ENCODE measurements at regions not wholly inside any gene's neighbourhood (a gene's known extent, or its start where the extent isn't known, plus 50 kb on each side); places are given as distances from the start of the nearest gene placed in this dataset.

- TF ChIP-seq BACH2 (CRISPR knock-in tag; IDR thresholded peaks at IDR 0.05; ENCODE audit: borderline replicate concordance) (no peak), ZNF8 (CRISPR knock-in tag; IDR thresholded peaks at IDR 0.05) (no peak), ZC3H10 (CRISPR knock-in tag; IDR thresholded peaks at IDR 0.05) (no peak), CSDC2 (CRISPR knock-in tag; IDR thresholded peaks at IDR 0.05) (no peak), RARB (CRISPR knock-in tag; IDR thresholded peaks at IDR 0.05) (no peak), GLIS3 (CRISPR knock-in tag; IDR thresholded peaks at IDR 0.05) (no peak), PATZ1 (CRISPR knock-in tag; IDR thresholded peaks at IDR 0.05; ENCODE audit: borderline replicate concordance) (no peak), OSR1 (CRISPR knock-in tag; IDR thresholded peaks at IDR 0.05) (no peak), TOX (CRISPR knock-in tag; IDR thresholded peaks at IDR 0.05; ENCODE audit: borderline replicate concordance) (no peak), CSRNP3 (CRISPR knock-in tag; IDR thresholded peaks at IDR 0.05) (no peak), CREB5 (CRISPR knock-in tag; IDR thresholded peaks at IDR 0.05; ENCODE audit: low read depth) (no peak), TSHZ2 (CRISPR knock-in tag; IDR thresholded peaks at IDR 0.05) (no peak), PPARA (CRISPR knock-in tag; IDR thresholded peaks at IDR 0.05; ENCODE audit: borderline replicate concordance) (no peak), ZFP3 (CRISPR knock-in tag; IDR thresholded peaks at IDR 0.05) (no peak), ZNF565 (CRISPR knock-in tag; conservative IDR thresholded peaks at IDR 0.05; ENCODE audit: low read depth) (no peak), ZFP30 (CRISPR knock-in tag; IDR thresholded peaks at IDR 0.05) (no peak), ISL1 (CRISPR knock-in tag; IDR thresholded peaks at IDR 0.05) (no peak), ZNF70 (CRISPR knock-in tag; IDR thresholded peaks at IDR 0.05) (no peak), SNAI2 (CRISPR knock-in tag; IDR thresholded peaks at IDR 0.05) (no peak)
- ATAC-seq, result no peak
Measured at GRCh38 chr3:152613851-152614250, 221.1 kb upstream of the P2RY1 start.

- no peak; the same call in 2 of the 3 replicates for ATAC-seq
- TF ChIP-seq POU6F1 (CRISPR knock-in tag; IDR thresholded peaks at IDR 0.05; ENCODE audit: borderline replicate concordance, low read depth) (no peak), ZNF565 (CRISPR knock-in tag; conservative IDR thresholded peaks at IDR 0.05; ENCODE audit: low read depth) (no peak)
Measured at GRCh38 chr3:152615681-152616080, 219.2 kb upstream of the P2RY1 start.

GRCh38 chr3:152617609-152618008 lies 217.3 kb upstream of the P2RY1 start:
- TF ChIP-seq RARB (CRISPR knock-in tag; IDR thresholded peaks at IDR 0.05) (no peak), SNAI2 (CRISPR knock-in tag; IDR thresholded peaks at IDR 0.05) (no peak), CSRNP3 (CRISPR knock-in tag; IDR thresholded peaks at IDR 0.05) (no peak), ZFP30 (CRISPR knock-in tag; IDR thresholded peaks at IDR 0.05) (no peak), ZNF8 (CRISPR knock-in tag; IDR thresholded peaks at IDR 0.05) (no peak), ZC3H10 (CRISPR knock-in tag; IDR thresholded peaks at IDR 0.05) (no peak), TSHZ2 (CRISPR knock-in tag; IDR thresholded peaks at IDR 0.05) (no peak), GLIS3 (CRISPR knock-in tag; IDR thresholded peaks at IDR 0.05) (no peak), POU6F1 (CRISPR knock-in tag; IDR thresholded peaks at IDR 0.05; ENCODE audit: borderline replicate concordance, low read depth) (no peak), ZNF565 (CRISPR knock-in tag; conservative IDR thresholded peaks at IDR 0.05; ENCODE audit: low read depth) (no peak)
- no peak for ATAC-seq

All from SK-N-SH treated with all-trans-retinoic acid at 6 μM for 48 hours (cell line).